Testis (tissue), 2 donors: ENCODE measurements at regions not wholly inside any gene's neighbourhood (a gene's known extent, or its start where the extent isn't known, plus 50 kb on each side); places are given as distances from the start of the nearest gene placed in this dataset.

Experiments used
- DNase-seq: peaks from one replicate; pipeline ENCODE4 v3.0.0-alpha.2; 2019
- H3K27ac ChIP-seq, 2 donors: fragments of 200-600 bp; sonication (generic); one replicate each; pipeline ENCODE4 v1.5.1; 2019
- H3K27me3 ChIP-seq: fragments of 200-600 bp; sonication (generic); one replicate; pipeline ENCODE4 v1.5.1; 2019
- H3K36me3 ChIP-seq: fragments of 200-600 bp; sonication (generic); one replicate; pipeline ENCODE4 v1.5.1; 2017; ENCODE audit warnings: low read depth; ENCODE audit errors: missing control alignments
- H3K4me1 ChIP-seq: fragments of 200-600 bp; sonication (generic); one replicate; pipeline ENCODE4 v1.5.1; 2019
- H3K4me3 ChIP-seq, 2 donors: fragments of 200-600 bp; sonication (generic); one replicate each; pipeline ENCODE4 v1.5.1; 2017 to 2019
- H3K9me3 ChIP-seq: fragments of 200-600 bp; sonication (generic); one replicate; pipeline ENCODE4 v1.5.1; 2017
- CTCF ChIP-seq, 3 experiments: fragments of 450-650 bp in 2 of 3; fragments of 200-600 bp in 1 of 3; sonication (generic) in 1 of 3; IDR thresholded peaks; one replicate each; pipeline ENCODE4 v1.5.1; 2016 to 2019; ENCODE audit warnings: antibody characterized with exemption in 3 of 3, mild to moderate bottlenecking in 2 of 3, moderate library complexity in 1 of 3
- POLR2A ChIP-seq: fragments of 450-650 bp; IDR thresholded peaks from one replicate; pipeline ENCODE4 v1.6.1; 2017; ENCODE audit warnings: antibody characterized with exemption, mild to moderate bottlenecking, moderate library complexity
- WGBS, 2 donors: methylation state at CpG; one replicate each; pipeline ENCODE4 v1.1.5; 2018; 5-methylcytosine and 5-hydroxymethylcytosine counted together
- intact Hi-C: fragments of 100-400 bp; cut with DNase I; formaldehyde crosslinking; loops from one replicate; pipeline ENCODE4 v1.15.1; 2023; ENCODE audit warnings: low total_unique reads

GRCh38 chr21:32192291-32193097 is 86.4 kb downstream of the MIS18A start:
- Histone ChIP-seq H3K4me3 (no peak overlapping the region), H3K27me3 (no peaks in the 10 kb centered on the region), H3K36me3 (no peaks in the 10 kb centered on the region), H3K4me1 (no peaks in the 10 kb centered on the region), H3K27ac (no peak overlapping the region), H3K9me3 (no peaks in the 10 kb centered on the region)
- no peak for TF ChIP-seq POLR2A
- TF ChIP-seq CTCF (IDR thresholded peaks at IDR 0.05) = no peak
- DNase-seq = no peak
- intact Hi-C loops = no loop called here
- 88 to 89% methylated on average over 12 to 13 of the region's 13 CpGs for WGBS, 2 donors

GRCh38 chr21:32190493-32191144 is 88.2 kb downstream of the MIS18A start:
- intact Hi-C loops = no loop called here
- Histone ChIP-seq H3K4me1 (no peaks in the 10 kb centered on the region), H3K9me3 (no peaks in the 10 kb centered on the region), H3K27ac (no peak overlapping the region), H3K4me3 (no peak overlapping the region), H3K36me3 (no peaks in the 10 kb centered on the region), H3K27me3 (no peaks in the 10 kb centered on the region)
- WGBS, 2 donors = 76 to 87% methylated on average over 9 of the region's 9 CpGs
- no peak for DNase-seq
- TF ChIP-seq POLR2A (no peak), CTCF (IDR thresholded peaks at IDR 0.05) (no peak)

- intact Hi-C loops = no loop called here
- WGBS, 2 donors = 78 to 87% methylated on average over 5 of the region's 5 CpGs
- Histone ChIP-seq H3K4me1 (no peaks in the 10 kb centered on the region), H3K27ac (no peak overlapping the region), H3K36me3 (no peaks in the 10 kb centered on the region), H3K4me3 (no peak overlapping the region), H3K9me3 (no peaks in the 10 kb centered on the region), H3K27me3 (no peaks in the 10 kb centered on the region)
- TF ChIP-seq POLR2A (no peak), CTCF (IDR thresholded peaks at IDR 0.05) (no peak)
- no peak for DNase-seq
These were observed 89.0 kb downstream of the MIS18A start for GRCh38 chr21:32189688-32190483.

- intact Hi-C loops = no loop called here
- no peaks in the 10 kb centered on the region for H3K27me3 ChIP-seq
- H3K36me3 ChIP-seq = no peaks in the 10 kb centered on the region
- H3K9me3 ChIP-seq = no peaks in the 10 kb centered on the region
- no peak for DNase-seq
- no peaks in the 10 kb centered on the region for H3K4me1 ChIP-seq
- no peak overlapping the region for H3K4me3 ChIP-seq
- H3K27ac ChIP-seq = no peak overlapping the region
- WGBS, 2 donors = 75 to 77% methylated on average over 8 of the region's 8 CpGs
- TF ChIP-seq CTCF (IDR thresholded peaks at IDR 0.05) = no peak
These were observed 92.0 kb downstream of the MIS18A start for GRCh38 chr21:32186804-32187203.
